ENCODE measurements at regions not wholly inside any gene's neighbourhood (a gene's known extent, or its start where the extent isn't known, plus 50 kb on each side); places are given as distances from the start of the nearest gene placed in this dataset.

- DNase-seq (ENCODE audit: low read depth) = no peak
These were observed 527.9 kb upstream of the MDFIC2 start for GRCh38 chr3:70840106-70840870.

DNA sequence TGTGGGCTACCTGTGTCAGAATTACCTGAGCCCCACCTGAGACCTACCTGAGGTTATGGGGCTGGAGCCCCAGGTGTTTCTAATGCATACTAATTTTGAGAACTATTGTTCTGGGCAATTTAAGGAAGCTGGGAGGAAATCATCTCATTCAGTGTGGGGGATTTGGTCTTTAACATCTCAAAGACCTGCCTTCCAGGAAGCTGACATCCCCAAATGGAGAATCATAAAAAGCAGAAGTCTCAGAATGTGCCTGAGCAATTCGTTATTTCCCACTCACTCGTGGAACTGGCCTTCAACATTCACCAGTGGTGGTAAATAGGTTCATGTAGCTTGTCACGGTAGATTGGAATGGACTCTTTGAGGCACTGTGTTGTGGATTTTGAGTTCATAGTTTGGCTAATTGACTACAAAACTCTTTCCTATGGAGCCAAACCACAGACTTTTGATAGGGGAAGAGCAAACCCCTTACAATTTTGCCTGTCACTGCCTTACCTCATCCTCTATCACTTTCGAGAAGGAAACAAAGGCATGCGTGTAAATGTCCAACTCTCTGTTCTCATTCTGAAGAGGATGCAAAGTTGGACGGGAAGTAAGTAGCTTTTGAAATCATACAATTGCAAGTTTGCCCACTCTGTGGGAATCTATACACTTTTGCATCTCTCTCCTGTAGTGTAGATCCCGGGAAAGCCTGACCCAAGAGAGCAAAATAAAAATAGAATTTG is 521.0 kb upstream of the MDFIC2 start:
- no peak for DNase-seq (ENCODE audit: low read depth)

DNA sequence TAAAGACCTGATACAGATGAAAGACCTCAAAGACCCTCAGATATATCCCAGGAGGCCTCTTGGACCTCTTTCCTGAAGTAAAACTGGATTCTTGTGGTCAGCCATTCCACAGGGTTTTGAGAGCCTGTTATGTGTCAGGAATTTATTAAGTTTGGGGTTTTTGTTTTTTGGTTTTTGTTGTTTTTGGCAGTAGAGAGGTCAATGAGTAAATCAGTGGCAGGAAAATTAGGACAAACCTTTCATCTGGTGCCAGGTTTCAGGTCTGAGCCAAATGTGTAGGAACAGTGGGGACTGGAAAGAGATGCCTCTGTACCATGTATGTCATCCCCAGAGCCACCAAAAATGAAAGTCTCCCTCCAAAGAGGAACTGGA is 520.4 kb upstream of the MDFIC2 start:
- DNase-seq (ENCODE audit: low read depth) = no peak

- no peak for DNase-seq (ENCODE audit: low read depth)
These were observed 519.8 kb upstream of the MDFIC2 start for GRCh38 chr3:70832089-70832833.

GRCh38 chr3:70829092-70829491 is 516.7 kb upstream of the MDFIC2 start:
- DNase-seq (ENCODE audit: low read depth) = peak; percentile 72

- no peak for DNase-seq (ENCODE audit: low read depth)
These were observed 512.3 kb upstream of the MDFIC2 start for GRCh38 chr3:70824773-70825172.

- DNase-seq (ENCODE audit: low read depth) = no peak
These were observed 511.6 kb upstream of the MDFIC2 start for GRCh38 chr3:70824078-70824477.

GRCh38 chr3:70823622-70824021 is 511.2 kb upstream of the MDFIC2 start:
- no peak for DNase-seq (ENCODE audit: low read depth)

GRCh38 chr3:70822669-70823068 is 510.2 kb upstream of the MDFIC2 start:
- no peak for DNase-seq (ENCODE audit: low read depth)

- no peak for DNase-seq (ENCODE audit: low read depth)
These were observed 509.2 kb upstream of the MDFIC2 start for GRCh38 chr3:70821602-70822001.

- DNase-seq (ENCODE audit: low read depth) = no peak
These were observed 508.0 kb upstream of the MDFIC2 start for GRCh38 chr3:70820397-70820796.

GRCh38 chr3:70818145-70818544 is 505.7 kb upstream of the MDFIC2 start:
- no peak for DNase-seq (ENCODE audit: low read depth)

DNA sequence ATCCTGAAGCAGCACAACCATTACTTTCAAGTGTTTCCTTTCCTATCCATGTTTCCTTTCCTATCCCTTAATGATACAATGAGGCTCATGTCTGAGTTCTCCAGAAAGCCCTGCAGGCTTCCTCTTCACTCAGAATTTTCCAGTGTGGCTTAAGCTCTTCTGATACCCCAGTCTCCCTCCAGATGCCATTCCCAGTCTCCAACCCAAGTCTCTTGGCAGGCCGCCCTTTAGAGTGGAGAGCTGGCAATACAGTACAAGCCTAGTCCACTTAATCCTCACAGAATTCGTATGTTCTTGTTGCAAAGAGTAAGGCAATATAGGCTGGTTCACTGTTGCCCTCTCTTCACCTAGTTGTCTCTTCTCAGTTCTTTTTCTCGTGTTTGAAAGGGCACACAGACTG is 503.9 kb upstream of the MDFIC2 start:
- DNase-seq (ENCODE audit: low read depth) = no peak

GRCh38 chr3:70815817-70816216 is 503.4 kb upstream of the MDFIC2 start:
- no peak for DNase-seq (ENCODE audit: low read depth)

DNA sequence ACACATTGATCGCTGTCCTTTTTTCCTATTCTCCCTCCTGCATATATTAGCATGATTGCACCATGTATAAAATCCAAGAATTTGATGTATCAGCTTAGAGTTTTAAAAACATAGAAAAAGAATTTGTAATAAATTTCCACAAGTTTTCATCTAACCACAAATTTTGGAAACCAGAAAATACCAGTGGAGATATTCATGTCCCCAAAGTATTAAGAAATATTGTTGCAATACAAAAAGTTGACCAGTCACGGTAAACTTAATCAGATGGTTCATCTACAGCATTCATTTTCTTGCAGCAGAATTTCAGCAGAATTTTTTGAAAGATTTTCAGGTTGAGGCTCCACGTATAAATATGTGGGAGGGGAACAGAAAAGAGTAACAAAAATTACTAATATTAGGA is 500.9 kb upstream of the MDFIC2 start:
- no peak for DNase-seq (ENCODE audit: low read depth)

DNA sequence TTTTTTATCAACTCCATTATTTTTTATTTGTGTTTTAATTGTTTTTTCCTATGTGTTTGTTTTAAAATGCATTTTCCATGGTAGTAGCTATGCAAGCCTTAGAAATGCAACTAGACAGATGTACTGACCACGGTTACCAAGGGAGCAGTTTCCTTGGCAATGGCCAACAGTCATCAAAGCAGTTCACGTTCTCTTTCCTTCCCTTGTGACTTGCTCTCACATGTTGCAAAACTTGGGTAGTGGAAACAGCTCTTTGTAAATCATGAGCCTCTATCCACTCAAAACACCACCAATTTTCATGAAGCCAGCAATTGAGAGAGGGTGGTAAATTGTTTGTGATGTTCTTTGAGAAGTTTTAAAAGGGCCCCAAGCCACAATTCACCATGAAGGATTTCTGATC is 499.4 kb upstream of the MDFIC2 start:
- peak; percentile 60 for DNase-seq (ENCODE audit: low read depth)

GRCh38 chr3:70808881-70809280 is 496.4 kb upstream of the MDFIC2 start:
- DNase-seq (ENCODE audit: low read depth) = no peak

GRCh38 chr3:70806556-70806955 is 494.1 kb upstream of the MDFIC2 start:
- DNase-seq (ENCODE audit: low read depth) = no peak

DNA sequence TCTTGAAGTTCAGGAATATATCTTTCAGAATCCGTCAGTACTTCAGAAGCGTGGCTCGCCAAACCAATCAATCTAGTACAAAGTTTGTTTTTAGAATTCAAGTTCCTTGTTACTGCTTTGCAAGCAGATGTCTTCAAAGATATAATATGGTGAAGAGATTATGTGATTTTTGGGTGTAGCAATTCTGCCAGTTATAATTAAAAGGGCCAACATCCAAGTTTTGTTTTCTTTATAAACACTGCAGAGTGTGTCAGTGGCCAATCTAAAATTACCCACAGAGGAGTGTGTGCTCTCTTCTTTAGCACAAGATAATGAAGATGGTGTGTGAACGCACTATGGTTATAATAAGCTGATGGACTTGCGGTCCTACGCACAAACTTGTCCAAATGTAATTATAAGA is 493.6 kb upstream of the MDFIC2 start:
- DNase-seq (ENCODE audit: low read depth) = no peak

DNA sequence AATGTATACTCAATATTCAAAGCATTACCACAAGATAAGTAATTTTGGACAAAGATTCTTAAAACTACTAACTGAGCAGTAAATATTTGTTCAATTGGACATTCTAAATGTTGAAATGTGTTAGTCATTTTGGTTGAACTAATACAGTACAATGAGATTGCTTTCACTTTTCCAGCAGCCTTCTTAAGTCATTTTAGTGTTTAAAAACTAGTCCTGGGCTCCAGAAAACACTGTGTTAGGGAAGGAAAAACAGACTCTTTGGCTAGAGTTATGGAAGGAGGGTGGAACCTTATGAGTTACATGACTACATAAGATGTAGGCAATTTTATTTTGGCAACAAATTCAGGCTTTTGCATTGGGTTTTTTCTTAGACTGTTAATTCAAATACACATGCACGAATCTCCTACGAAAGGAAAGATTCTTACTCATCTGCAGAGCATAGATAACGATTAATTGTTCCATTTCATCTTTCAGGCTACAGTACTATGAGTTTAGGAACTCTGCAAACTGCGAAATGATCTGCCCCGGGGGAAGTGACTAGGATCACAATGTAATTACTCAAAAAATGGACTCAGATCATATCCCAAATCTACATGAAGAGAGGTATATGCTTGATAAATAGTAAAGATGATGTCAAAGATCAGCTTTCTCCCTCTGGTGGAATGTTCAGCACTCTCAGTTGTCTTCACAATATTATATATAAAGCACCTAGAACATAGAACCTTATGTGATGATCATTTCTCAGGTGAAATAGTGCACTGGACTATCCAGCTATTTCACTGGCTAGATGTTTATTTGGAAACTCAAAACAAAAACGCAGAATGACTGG is 492.8 kb upstream of the MDFIC2 start:
- peak; percentile 18 for DNase-seq (ENCODE audit: low read depth)

GRCh38 chr3:70803891-70804290 is 491.5 kb upstream of the MDFIC2 start:
- no peak for DNase-seq (ENCODE audit: low read depth)

- DNase-seq (ENCODE audit: low read depth) = no peak
These were observed 490.9 kb upstream of the MDFIC2 start for GRCh38 chr3:70803319-70803718.

All from non-pigmented ciliary epithelial cell (primary cell).